CD4-positive, alpha-beta T cell treated with Interleukin-10 for 1 hour (primary cell): ENCODE measurements at regions not wholly inside any gene's neighbourhood (a gene's known extent, or its start where the extent isn't known, plus 50 kb on each side); places are given as distances from the start of the nearest gene placed in this dataset.
A peak's percentile ranks its signal among the peaks of the same experiment; 100 is the strongest.
"Not testable (repeated sequence)": the region's sequence is repeated elsewhere in the genome, so short reads cannot be mapped to it uniquely, and the experiment has no call there.

ENCODE experiments used
- DNase-seq: peaks from one replicate; pipeline ENCODE4 v3.0.0-alpha.2; 2020

DNA sequence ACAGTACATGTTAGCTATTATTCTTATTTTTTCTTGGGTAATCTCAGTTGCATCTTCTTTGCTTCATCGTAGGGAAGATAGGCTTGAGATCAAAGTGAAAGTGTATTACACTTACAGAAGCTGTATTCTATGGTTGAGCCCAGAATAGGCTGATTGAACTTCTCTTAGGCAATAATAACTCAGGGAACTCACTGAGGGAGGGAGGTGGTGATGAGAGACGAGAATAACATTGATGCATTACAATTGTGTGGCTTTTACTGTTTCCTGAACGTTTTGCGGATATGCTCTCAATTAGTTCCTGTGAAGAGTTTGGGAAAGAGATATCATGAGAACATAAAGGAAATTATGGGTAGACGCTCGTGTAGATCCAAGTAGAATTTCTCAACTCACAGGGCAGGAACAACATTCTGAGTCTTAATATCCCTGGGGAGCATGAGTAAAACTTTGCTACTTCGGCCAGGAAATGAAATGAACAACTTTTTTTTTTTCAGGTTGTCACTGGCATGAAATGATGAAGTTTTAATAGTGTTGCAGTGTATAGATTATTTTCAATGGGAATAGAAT lies 302.2 kb downstream of the TUSC7 start:
- DNase-seq: no peak

DNA sequence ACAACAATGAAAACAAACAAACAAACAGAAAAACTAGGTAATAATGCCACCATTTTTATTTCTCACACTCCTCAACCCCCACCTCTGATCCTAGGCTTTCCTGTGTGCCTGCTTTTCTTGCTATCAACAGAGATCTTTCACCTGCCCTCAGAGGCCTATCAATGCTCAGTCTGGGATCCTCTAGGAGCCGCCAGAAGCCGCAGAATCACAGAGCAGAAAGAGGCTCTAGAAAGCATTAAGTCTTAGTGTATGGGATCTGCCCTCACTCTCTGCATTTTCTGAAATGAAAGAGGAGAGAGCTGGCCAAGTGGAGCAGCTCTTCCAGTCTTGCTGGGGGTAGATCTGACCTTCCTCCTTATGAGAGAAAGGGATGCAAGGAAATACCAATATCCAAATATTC lies 306.8 kb downstream of the TUSC7 start:
- DNase-seq: no peak

DNA sequence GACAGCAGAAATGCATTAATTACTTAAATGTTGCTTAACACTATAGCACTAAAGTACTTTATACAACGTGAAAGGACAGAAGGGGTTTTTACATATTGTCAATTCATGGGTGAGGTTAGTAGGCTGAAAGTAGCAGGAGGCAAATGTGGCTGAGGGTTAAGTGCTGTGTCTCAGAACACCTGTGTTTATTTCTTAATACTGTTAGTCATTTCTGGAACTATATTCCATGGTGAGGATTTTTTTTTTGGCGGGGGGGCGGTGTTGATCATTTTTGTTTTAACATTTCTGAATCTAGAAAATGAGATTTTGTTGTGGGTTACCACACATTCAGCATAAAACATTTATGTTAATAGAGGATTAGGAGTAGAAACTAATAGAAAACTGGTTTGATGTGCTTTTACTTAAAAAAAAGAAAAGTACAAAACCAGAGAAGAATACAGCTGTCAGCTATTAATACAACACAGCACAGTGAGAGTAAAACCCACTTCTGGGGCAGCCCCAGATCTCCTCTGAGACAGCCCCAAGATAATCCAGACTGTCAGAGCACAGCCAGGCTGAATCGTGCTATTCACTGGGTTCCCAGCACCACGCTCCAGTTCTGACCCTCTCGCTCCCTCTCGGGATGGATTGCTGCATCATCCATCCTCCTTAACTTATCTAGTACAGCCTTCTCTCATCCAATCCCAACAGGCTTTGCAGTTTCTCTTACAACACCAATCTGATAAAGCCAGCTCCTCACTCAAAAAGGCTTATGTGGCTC lies 307.7 kb downstream of the TUSC7 start:
- DNase-seq: no peak

DNA sequence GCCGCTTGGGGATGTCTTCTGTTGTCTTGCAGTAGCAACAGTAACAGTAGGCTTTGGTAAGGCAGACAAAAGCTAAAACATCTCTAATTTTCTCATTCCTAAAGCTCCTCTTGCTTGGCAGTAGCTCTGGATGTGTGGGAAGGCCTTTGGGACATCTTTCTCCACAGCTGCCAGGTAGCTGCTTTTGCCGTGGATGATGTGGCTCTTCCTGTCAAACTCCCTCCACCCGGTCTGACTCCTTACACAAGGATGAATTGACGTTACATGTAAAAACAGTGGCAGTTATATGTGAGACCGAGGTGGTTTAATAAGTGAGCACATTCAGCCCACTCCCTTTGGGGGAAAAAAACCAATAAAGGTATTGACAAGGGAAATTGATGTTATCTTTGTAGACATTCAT lies 309.1 kb downstream of the TUSC7 start:
- no peak for DNase-seq

DNA sequence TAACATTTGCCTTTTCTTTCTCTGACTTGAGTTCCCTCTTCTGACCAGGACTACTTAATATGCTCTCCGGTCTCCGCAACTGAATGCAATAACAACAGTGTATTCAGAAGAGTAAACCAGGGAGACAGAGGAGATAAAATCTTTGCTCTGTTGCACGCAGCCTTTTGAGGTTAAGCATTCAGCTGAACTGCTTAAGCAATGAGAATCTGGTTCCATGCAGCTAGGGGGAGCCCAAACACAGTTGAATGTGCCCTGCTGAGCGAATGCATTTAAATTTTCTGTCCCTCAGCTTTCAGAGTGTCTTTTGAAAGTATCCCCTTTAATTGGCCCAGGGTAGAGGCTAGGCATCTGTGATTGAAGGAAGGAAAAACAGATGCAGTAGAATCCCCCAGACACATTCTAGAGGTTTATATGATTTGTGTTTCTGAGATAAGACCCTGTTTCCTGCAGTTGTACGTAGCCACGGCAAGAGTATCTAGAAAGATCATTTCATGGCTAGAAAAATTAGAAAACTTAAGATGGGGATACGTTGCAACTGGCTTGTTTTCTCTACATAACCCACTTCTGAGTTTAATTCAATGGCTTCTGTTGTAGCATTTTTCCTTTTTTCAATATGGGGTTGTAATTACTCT lies 309.6 kb downstream of the TUSC7 start:
- peak; percentile 13 for DNase-seq

DNA sequence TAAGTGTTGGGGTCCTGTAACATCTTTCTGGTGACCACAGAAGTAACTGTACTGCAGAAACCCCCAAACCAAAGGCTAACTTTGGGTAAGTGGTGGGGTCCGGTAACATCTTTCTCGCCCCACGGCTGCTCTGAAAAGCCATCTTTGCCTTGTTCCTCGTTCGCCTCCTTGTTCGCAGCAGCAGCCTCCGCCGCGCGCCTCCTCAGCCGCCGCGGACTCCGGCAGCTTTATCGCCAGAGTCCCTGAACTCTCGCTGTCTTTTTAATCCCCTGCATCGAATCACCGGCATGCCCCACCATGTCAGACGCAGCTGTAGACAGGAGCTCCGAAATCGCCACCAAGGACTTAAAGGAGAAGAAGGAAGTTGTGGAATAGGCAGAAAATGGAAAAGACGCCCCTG lies 316.8 kb downstream of the TUSC7 start:
- DNase-seq: no peak

DNA sequence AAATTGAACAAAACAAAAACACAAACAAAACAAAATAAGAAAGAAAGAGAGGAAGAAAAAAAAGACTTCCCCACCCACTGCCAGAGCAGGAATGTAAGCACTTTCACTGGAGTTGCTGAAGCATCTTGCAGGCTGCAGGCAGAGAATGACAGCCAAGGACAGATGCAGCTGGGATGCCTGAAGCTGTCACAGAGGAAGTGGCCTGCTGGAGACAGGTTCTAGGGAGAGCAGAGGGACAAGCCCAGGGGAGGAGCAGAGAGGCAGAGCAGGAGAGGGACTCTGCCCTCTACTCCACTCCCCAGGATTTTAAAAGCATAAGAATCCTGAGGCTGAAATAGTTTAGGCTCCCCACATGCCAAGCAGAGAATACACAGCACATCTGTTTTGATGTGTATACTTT lies 326.2 kb downstream of the TUSC7 start:
- no peak for DNase-seq

DNA sequence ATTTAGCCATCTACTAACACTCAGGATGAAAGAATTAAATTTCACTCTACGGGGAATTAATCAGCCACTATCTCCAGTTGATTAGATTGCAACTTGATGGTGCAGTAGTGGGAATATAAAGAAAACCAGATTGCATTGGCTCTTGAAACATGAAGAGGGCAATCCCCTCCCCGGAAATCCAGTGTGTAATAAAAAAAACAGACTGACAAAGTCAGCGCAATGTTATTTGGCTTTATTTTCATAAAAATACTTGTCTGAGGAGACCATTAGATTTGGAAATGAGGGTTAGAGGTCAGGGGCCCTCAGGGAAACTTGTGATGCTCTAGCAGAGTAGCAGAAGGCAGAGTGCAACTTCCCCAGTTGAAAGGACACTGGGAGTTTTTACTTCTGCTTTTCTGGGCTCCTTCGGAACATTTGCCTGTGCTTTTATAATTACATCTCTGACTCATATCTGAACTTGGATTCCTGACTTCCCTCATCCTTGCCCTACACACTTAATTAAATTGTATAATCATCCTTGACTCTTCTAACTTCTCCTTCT lies 326.8 kb downstream of the TUSC7 start:
- peak; percentile 17 for DNase-seq

DNA sequence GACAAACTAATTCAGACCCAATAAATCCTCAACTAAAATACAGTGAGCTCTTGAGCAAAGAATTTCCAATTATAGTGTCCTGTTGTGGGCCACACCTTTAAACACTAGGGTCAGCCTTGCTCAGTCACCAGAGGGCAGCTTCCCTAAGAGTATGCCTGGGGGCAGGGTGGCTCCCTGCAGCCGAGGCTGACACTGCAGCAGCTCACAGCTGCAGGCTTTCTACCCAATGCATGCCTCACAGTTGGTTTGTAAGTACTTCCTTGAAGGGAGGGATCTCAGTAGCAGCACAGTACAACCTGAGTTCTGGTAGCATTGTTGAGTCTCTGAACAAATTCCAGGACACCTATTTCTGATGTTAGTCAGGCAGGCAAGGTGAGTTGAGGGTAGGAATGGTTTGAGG lies 335.6 kb downstream of the TUSC7 start:
- no peak for DNase-seq

DNA sequence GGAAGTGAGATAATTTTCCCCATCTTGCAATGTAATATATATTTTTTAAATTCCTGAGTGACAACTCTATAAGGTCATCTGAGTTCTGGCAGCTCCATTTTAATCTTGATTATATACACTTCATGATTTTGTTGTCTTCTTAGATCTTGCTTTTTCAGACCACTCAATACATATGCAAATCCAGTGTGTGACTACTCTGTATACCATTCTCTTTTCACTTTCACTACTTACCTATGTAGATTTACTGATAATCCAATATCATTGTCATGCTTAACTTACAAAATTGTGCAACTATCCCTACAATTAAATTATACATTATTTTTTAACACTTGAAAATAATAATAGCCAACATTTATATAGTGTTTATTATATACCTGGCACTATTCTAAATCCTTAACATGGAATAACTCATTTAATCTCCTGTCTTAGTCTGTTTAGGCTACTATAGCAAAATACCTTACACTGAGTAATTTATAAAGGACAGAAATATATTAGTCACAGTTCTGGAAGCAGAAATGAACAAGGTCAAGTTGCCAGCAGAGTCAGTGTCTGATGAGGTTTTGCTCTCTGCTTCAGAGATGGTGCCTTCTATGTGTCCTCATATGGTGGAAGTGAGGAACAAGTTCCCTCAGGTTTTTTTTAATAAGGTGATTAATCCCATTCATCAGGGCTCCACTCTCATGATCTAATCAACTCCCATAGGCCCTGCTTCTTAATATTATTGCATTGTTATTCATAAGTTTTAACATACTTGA lies 338.5 kb downstream of the TUSC7 start:
- no peak for DNase-seq

DNA sequence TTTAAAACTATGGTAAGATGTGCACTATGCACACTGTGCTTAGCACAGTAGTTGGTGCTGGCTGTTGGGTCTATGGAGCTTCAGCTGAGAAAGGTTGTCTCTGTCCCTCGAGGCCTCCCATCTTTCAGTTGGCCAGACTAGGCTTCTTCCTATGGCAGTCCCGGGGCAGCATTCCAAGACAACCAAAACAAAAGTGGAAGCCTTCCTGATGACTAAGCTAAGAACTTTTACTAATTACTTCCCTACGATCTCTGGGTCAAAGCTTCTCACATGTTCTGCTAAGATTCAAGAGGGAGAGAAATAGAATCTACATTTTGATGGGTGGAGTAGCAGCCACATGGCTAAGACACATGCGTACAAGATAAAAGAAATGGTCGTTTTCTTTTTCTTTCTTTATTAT lies 342.8 kb downstream of the TUSC7 start:
- DNase-seq: no peak

DNA sequence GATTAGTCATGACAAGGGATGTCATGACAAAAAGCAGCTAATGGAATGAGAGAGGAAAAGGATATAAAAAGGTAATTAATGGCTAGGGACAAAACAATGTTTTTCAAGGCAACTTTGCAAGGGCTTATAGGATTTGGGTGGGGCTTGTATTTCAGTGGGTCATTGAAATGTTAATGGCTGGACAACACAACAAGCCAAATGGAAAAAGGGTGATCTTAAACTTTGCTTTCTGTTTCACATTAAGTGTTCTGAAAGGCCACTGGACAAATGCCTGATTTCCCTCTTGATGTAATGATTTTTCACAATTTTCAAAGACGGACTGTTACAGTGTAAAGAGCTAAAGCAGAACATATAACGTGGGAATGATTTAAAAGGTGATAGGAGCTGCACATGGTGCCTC lies 345.0 kb downstream of the TUSC7 start:
- DNase-seq: no peak

DNA sequence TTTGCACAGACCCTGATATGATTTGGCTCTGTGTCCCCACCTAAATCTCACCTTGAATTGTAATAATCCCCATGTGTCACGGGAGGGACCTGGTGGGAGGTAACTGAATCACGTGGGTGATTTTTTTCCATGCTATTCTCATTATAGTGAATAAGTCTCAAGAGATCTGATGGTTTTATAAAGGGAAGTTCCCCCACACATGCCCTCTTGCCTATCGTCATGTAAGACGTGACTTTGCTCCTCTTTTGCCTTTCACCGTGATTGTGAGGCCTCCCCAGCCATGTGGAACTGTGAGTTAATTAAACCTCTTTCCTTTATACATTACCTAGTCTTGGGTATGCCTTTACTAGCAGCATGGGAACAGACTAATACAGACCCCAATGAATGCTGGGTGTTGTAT lies 347.4 kb downstream of the TUSC7 start:
- not testable (repeated sequence) for DNase-seq

DNA sequence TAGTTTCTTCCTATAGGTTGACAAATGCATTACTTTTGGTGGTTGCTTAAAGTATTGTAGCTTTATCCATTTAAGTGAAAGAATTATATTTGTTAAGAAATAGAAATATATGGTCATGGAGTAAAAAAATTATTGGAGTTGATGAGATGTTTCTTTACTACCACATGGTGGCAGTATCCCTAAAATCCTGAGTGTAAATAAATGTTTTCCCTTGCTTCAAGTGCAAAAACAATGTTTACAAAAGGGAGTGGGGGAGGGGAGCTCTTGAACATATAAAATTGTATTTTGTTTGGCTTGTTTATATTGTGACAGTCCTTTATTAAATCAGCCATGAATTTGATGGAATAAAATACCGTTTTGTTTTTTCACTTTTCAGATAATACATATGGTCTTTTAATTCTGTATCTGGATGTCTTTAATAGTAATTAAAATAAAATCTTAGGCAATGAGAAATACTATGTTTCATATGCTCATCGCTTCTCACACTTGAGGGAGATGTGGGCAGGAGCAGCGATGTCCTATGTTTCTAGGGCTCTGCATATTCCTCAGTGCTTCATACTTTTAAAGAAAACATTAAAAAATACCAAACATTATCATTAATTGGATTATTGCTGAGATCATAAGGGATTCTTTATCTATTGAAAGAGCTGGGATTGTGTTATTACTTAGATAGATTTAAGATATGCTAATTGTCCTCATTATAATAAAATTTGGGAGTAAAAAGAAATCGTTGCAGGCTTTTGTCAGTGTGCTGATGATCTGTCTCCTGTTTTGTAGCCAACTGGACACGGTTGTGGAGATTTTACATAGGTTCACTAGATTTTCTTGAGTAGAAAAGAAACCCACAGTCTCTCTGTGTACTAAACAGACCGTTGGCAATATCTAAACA lies 349.7 kb downstream of the TUSC7 start:
- DNase-seq: no peak

DNA sequence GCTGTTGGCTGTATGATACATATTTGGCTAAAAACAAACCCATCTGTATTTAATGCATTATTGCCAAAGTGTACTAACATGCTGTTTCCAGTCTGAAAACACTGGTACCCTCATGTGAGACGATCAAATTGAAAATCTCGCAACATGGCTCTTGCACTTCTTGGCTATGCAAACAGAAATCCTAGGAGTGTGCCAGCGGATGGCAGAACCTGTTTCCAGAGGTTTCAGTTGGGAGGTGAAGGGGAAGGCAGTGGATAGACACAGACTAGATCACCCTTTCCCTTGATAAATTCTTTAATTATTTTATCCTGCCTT lies 350.3 kb downstream of the TUSC7 start:
- DNase-seq: no peak

DNA sequence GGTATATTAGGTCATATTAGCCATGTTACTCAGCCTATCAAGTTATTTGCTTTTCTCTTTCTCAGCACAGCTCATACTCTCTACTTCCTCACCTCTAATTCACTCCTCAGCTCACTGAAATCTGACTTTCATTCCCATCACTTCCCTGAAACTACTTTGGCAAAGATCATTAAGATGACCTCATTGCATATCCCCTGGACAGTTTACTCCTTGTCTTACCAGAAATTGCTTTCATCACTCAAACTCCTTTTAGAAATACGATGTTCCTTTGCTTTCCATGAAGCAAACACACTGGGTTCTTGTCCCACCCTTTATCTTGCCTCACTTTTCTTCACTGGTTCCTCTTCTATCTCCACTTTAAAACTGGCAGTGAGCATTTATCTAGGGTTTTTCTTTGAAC lies 354.4 kb downstream of the TUSC7 start:
- no peak for DNase-seq

DNA sequence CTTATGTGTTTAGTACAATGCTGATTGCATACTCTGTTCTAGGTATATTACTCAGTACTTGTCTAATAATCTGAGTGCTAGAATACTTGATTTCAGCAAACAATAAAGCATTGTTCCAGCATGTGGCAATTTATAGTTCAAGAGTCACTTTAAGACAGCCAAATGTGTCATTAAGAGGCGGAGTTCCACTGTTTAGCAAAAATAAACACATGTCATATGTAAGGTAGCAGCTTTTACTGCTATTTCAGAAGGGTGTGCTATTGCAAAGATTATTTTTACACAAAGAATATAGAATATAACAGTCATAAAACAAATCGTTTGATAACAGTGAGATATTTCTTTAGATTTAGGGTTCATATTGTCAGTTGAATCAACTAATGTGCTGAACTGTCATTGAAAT lies 358.7 kb downstream of the TUSC7 start:
- no peak for DNase-seq

DNA sequence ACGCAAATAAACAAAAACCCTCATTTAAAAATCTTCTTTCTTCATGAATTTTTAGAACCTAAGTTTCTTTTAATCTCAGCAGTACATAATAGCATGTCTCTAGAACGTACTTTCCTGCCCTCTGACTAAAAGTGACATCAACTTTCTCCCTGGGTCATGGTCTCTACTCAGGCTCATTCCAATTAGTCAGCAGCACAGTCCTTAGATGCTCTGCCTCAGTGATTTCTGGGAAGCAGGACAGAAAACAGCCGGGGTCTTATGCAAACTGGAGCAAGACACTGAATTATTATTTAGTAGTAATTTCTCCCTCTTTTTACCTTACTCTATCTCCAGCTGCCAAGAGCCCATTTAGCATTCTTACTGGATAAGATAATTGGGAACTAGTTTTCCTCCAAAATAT lies 365.2 kb downstream of the TUSC7 start:
- DNase-seq: no peak

DNA sequence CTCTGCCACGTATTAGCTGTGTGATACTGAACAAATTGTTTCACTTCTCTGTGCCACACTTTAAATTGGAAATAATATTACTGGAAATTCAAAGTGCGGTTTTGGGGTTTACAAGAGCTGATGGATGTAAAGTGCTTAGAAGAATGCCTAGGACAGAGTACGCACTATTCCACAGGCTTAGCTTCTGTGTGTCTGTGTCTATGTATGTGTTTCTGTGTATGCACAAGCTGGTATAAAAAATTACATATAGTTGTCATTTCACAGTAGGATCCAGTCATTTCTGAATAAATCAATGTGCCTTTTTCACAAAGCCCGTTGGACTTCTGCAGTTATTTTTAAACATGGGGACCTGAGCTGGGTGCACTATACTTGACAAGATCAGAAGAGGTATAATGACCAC lies 370.4 kb downstream of the TUSC7 start:
- DNase-seq: no peak

DNA sequence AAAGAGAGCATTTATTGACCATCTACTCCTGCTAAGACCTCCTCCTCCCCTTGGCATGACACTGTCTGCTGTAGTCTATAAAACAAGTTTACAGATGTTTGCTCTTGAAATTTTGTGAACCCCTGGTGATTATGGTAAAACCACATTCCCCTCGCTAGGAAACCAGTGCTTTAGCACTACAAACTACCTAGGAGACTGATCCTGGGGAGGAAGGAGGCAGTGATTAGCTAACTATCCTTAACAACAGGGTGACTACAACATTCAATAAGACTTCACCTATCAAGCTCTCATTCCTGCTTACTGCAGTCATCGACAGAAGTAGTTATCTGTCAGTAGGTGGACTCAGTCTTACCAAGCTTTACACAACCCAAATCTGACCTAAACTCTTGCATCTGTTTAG lies 371.3 kb downstream of the TUSC7 start:
- no peak for DNase-seq

DNA sequence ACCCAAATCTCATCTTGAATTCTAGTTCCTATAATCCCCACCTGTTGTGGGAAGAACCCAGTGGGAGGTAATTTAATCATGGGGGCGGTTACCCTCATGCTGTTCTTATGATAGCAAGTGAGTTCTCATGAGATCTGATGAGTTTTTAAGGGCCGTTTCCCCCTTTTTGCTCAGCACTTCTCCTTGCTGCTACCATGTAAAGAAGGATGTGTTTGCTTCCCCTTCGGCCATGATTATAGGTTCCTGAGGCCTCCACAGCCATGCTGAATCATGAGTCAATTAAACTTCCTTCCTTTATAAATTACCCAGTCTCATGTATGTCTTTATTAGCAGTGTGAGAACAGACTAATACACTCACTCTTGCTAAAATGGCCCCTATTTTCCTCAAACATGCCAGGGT lies 374.7 kb downstream of the TUSC7 start:
- DNase-seq: peak; percentile 0

DNA sequence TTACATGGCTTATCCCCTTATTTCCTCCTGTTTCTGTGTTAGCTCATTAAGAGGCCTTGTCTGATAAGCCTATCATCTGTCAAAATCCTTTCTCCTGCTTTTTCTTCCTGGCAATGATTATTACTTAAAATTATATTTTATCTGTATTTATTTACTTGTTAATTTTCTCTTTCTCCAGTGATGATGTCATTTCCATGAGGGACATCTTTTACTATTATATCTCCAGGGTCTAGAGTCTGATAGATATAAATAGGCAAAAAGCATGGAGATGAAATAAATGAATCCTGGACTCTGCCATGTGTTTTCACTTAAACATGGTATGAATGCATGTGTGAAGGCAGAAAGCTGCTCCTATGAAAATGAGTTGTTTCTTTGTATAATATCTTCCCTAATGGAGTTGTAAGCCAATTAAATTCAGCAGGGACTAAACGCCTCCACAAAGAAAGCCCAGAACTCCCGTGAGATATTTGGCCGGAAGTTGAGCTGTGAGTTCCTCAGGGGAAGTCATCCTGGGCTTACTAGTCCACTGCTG lies 375.2 kb downstream of the TUSC7 start:
- no peak for DNase-seq
